ENCODE measurements at regions not wholly inside any gene's neighbourhood (a gene's known extent, or its start where the extent isn't known, plus 50 kb on each side); places are given as distances from the start of the nearest gene placed in this dataset.

DNA sequence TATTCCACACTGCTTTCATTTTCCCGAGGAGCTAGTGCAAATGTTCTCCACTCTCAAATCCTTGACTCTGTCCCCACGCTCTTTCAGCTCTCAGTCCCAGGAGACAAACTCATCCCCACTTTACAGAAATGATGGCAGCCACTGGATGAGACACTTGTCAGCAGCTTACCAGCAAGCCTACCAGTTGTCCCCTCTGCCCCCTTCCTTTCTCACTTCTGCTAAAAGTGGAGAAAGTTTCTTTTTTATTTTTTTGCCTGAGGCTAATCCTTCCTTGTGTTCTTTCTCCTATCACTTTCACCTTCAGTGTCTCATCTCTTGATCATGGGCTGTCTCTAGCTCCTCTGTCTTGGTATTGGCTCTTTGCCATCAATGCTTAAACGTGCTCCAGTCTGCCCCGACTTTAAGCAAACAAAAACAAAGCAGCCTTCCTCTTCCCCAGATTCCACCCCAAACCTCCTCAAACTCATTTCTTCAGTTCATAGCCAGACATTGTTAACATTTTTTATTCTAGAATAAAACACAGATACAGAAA, 64.5 kb downstream of the TTC32 start:
- Mint-ChIP-seq H3K36me3 (peaks cover 0 to 1% (median 0%) of the 10 kb centered on the region in 3 donors), H3K4me3 (no peak overlapping the region), H3K9me3 (peaks cover 0 to 6% (median 0%) of the 10 kb centered on the region in 5 donors), H3K4me1 (no peaks in the 10 kb centered on the region), H3K27ac (no peak overlapping the region), H3K27me3 (peaks cover 7 to 45% of the 10 kb centered on the region in 2 donors)
- H3K4me1 ChIP-seq (ENCODE audit: insufficient read depth, low read length): no peaks in the 10 kb centered on the region
- H3K27me3 ChIP-seq (ENCODE audit: insufficient read depth, low read length, poor library complexity, severe bottlenecking): no peaks in the 10 kb centered on the region
- ChIA-PET CTCF (no interaction called here), POLR2A (no interaction called here)
- no peak for DNase-seq
- no peaks in the 10 kb centered on the region for H3K36me3 ChIP-seq (ENCODE audit: insufficient read depth, low read length)
- no peak overlapping the region for H3K27ac ChIP-seq (ENCODE audit: low read depth, low read length)
- no peaks in the 10 kb centered on the region for H3K9me3 ChIP-seq (ENCODE audit: low read length)
- no peak overlapping the region for H3K4me3 ChIP-seq (ENCODE audit: low read length)

DNA sequence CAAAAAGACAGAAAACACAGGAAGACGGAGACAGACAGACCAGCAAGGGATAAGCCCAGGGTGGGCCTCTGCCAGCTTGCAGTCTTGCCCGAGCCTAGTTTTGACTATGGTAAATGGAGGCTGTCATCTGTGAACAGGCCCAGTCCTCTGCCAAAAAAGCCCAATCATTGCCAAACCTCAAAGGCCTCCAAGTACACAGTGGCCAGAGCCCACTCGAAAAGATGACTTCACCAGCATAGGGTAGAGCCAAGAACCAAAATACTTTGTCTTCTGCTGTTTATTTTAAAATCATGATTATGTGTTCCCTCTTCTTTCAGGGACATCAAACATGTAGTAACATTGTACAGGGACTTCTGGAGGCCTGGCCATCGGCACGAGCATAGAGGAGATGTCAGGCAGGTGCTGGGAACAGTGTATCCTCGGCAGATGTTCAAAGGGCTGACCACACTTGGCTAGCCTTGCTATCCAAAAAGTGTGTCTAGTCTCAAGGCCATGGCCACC, 66.0 kb downstream of the TTC32 start:
- CTCF ChIA-PET: interaction anchor here (1.0 kb wide), 1 partner anchor 10 kb away, joined by 3 read pairs; no protein-coding TSS in a partner anchor

DNA sequence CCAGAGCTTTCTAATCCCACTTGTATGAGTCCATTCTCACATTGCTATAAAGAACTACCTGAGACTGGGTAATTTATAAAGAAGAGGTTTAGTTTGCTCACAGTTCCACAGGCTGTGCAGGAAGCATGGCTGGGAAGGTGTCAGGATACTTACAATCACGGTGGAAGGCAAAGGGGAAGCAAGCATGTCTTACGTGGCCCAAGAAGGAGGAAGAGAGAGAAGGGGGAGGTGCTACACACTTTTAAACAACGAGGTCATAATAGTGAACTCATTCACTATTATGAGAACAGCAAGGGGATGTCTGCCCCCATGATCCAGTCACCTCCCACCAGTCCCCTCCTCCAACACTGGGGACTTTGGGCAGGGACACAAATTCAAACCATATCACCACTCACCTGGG, 67.8 kb downstream of the TTC32 start:
- Histone ChIP-seq H3K4me3 (ENCODE audit: low read length) (no peak overlapping the region), H3K9me3 (ENCODE audit: low read length) (no peaks in the 10 kb centered on the region), H3K27ac (ENCODE audit: low read depth, low read length) (no peak overlapping the region), H3K27me3 (ENCODE audit: insufficient read depth, low read length, poor library complexity, severe bottlenecking) (no peaks in the 10 kb centered on the region), H3K36me3 (ENCODE audit: insufficient read depth, low read length) (no peaks in the 10 kb centered on the region), H3K4me1 (ENCODE audit: insufficient read depth, low read length) (no peaks in the 10 kb centered on the region)
- Mint-ChIP-seq H3K27me3 (peaks cover 3 to 27% of the 10 kb centered on the region in 2 donors), H3K4me1 (no peaks in the 10 kb centered on the region), H3K9me3 (peaks cover 0 to 2% (median 0%) of the 10 kb centered on the region in 5 donors), H3K4me3 (no peak overlapping the region), H3K27ac (no peak overlapping the region), H3K36me3 (peaks cover 0 to under 1% (median 0%) of the 10 kb centered on the region in 3 donors)
- no peak for DNase-seq
- POLR2A ChIA-PET: no interaction called here
- CTCF ChIA-PET: no interaction called here

More for the DNA sequence above, 66.0 kb downstream of the TTC32 start:
- no peak overlapping the region for H3K27ac Mint-ChIP-seq
- Histone ChIP-seq H3K36me3 (ENCODE audit: insufficient read depth, low read length) (no peaks in the 10 kb centered on the region), H3K9me3 (ENCODE audit: low read length) (no peaks in the 10 kb centered on the region), H3K27ac (ENCODE audit: low read depth, low read length) (no peak overlapping the region), H3K4me1 (ENCODE audit: insufficient read depth, low read length) (no peaks in the 10 kb centered on the region), H3K27me3 (ENCODE audit: insufficient read depth, low read length, poor library complexity, severe bottlenecking) (no peaks in the 10 kb centered on the region), H3K4me3 (ENCODE audit: low read length) (no peak overlapping the region)
- peaks cover 0 to 6% (median 0%) of the 10 kb centered on the region in 5 donors for H3K9me3 Mint-ChIP-seq
- H3K27me3 Mint-ChIP-seq: peaks cover 6 to 35% of the 10 kb centered on the region in 2 donors
- H3K36me3 Mint-ChIP-seq: peaks cover 0 to 1% (median 0%) of the 10 kb centered on the region in 3 donors
- H3K4me3 Mint-ChIP-seq: no peak overlapping the region
- DNase-seq: no peak
- no peaks in the 10 kb centered on the region for H3K4me1 Mint-ChIP-seq
- POLR2A ChIA-PET: no interaction called here

DNA sequence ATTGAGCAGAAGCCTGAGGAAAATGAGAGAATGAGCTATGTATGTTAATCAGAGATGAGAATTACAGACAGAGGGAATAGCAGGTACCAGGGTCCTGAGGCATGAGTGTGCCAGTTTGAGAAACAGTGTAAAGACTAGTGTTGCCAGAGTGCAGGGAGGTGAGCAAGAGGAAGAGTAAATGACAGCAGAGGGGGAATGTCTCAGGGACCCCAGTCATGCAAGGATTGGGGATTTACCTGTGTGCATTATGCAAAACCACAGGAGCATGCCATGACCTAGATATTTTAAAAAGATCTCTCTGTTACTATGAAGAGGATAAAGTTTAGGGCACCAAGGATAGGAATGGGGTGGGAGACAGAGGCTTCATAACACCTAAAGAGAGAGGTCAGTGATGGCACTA, 72.1 kb downstream of the TTC32 start:
- Histone ChIP-seq H3K27me3 (ENCODE audit: insufficient read depth, low read length, poor library complexity, severe bottlenecking) (no peaks in the 10 kb centered on the region), H3K9me3 (ENCODE audit: low read length) (no peaks in the 10 kb centered on the region), H3K4me1 (ENCODE audit: insufficient read depth, low read length) (no peaks in the 10 kb centered on the region), H3K4me3 (ENCODE audit: low read length) (no peak overlapping the region), H3K36me3 (ENCODE audit: insufficient read depth, low read length) (no peaks in the 10 kb centered on the region), H3K27ac (ENCODE audit: low read depth, low read length) (no peak overlapping the region)
- POLR2A ChIA-PET: no interaction called here
- Mint-ChIP-seq H3K4me3 (no peak overlapping the region), H3K36me3 (no peaks in the 10 kb centered on the region), H3K27ac (no peak overlapping the region), H3K27me3 (peaks cover 6 to 41% of the 10 kb centered on the region in 2 donors), H3K9me3 (peaks cover 0 to 2% (median 0%) of the 10 kb centered on the region in 5 donors), H3K4me1 (no peaks in the 10 kb centered on the region)
- no peak for DNase-seq
- CTCF ChIA-PET: no interaction called here

DNA sequence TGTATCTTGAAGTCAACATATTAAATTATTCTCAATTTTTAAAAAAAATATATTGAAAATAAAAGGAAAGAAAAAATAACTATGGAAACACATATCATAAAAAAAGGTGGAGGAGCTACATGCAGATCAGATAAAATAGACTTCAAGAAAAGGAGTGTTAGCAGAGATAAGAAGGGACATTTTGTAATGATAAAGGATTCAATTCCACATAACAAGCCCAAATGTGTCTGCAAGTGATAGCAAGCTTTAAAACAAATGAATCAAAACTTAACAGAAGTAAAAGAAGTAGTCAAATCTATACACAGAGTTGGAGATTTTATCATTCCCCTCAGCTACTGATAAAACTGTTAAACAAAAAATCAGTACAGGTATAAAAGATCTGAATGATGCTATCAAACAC, 74.9 kb downstream of the TTC32 start:
- Histone ChIP-seq H3K36me3 (ENCODE audit: insufficient read depth, low read length) (no peaks in the 10 kb centered on the region), H3K27ac (ENCODE audit: low read depth, low read length) (no peak overlapping the region), H3K4me3 (ENCODE audit: low read length) (no peak overlapping the region), H3K4me1 (ENCODE audit: insufficient read depth, low read length) (no peaks in the 10 kb centered on the region), H3K9me3 (ENCODE audit: low read length) (no peaks in the 10 kb centered on the region), H3K27me3 (ENCODE audit: insufficient read depth, low read length, poor library complexity, severe bottlenecking) (no peaks in the 10 kb centered on the region)
- H3K4me3 Mint-ChIP-seq: no peak overlapping the region
- DNase-seq: no peak
- peaks cover 0 to 2% (median 0%) of the 10 kb centered on the region in 5 donors for H3K9me3 Mint-ChIP-seq
- no peaks in the 10 kb centered on the region for H3K36me3 Mint-ChIP-seq
- POLR2A ChIA-PET: no interaction called here
- peaks cover 11 to 59% of the 10 kb centered on the region in 2 donors for H3K27me3 Mint-ChIP-seq
- no peak overlapping the region for H3K27ac Mint-ChIP-seq
- CTCF ChIA-PET: interaction anchor here (1.3 kb wide), 1 partner anchor 19 kb away, joined by 3 read pairs; no protein-coding TSS in a partner anchor
- no peaks in the 10 kb centered on the region for H3K4me1 Mint-ChIP-seq

DNA sequence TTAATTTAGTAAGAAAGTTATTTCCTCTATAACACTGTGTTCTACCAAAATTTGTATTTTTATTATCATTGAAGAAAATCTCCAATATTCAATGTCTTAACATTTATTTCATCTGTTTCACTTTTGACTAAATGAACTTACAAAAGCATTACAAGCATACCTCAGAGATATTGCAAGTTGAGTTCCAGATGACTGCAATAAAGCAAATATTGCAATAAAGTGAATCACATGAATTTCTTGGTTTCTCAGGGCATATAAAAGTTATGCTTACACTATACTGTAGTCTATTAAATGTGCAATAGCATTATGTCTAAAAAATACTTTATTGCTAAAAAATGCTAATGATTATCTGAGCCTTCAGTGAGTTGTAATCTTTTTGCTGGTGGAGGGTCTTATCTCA, 78.3 kb downstream of the TTC32 start:
- Mint-ChIP-seq H3K27ac (no peak overlapping the region), H3K4me1 (no peaks in the 10 kb centered on the region), H3K9me3 (peaks cover 0 to 2% (median 0%) of the 10 kb centered on the region in 5 donors), H3K4me3 (no peak overlapping the region), H3K27me3 (peaks cover 12 to 61% of the 10 kb centered on the region in 2 donors), H3K36me3 (no peaks in the 10 kb centered on the region)
- CTCF ChIA-PET: no interaction called here
- no peak for DNase-seq
- Histone ChIP-seq H3K4me3 (ENCODE audit: low read length) (no peak overlapping the region), H3K27ac (ENCODE audit: low read depth, low read length) (no peak overlapping the region), H3K36me3 (ENCODE audit: insufficient read depth, low read length) (no peaks in the 10 kb centered on the region), H3K4me1 (ENCODE audit: insufficient read depth, low read length) (no peaks in the 10 kb centered on the region), H3K9me3 (ENCODE audit: low read length) (no peaks in the 10 kb centered on the region), H3K27me3 (ENCODE audit: insufficient read depth, low read length, poor library complexity, severe bottlenecking) (no peaks in the 10 kb centered on the region)
- POLR2A ChIA-PET: no interaction called here

DNA sequence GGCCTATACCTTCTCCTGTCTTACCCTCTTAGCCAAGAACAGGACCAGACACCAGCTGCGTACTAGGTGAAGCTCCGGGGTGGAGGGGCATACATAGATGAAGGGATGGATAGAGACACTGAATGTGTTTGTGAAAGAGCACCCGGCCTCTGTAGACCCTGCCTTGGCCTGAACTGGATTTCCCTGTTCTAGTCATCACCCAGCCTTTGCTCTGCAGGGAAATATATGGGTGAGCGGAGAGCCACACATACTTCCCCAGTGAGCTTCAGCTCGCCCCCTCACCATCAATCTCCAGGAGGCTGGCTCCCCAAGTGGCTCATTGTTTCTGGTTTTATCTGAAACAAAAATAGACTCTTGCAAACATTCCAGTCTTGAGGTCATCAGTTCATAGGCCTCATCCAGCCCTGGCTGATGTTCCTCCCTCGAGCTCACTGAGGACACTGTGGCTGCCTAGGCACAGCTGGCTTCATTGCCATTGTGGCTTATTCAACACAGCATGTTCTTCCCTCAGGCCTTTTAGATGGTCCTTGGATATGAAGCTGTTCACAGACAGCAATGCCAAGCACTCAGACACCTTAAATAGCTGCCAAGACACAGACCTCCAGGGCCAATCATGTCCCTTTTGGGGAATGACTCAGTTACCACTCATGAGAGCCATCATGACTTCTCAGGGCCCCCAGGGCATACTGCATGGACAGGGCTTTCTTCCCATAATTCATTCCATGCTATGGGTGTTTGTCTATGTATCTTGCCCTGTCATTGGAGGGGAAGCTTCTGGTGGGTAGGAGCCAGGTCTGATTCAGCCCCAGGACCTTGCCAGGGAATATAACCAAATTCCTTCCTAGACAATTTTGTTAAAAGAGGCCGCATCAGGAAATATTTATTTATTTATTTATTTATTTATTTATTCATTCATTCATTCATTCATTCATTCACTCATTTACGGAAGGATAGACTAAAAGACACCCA, 82.4 kb downstream of the TTC32 start:
- H3K27ac Mint-ChIP-seq: no peak overlapping the region
- no peak for DNase-seq
- Histone ChIP-seq H3K27me3 (ENCODE audit: insufficient read depth, low read length, poor library complexity, severe bottlenecking) (no peaks in the 10 kb centered on the region), H3K36me3 (ENCODE audit: insufficient read depth, low read length) (no peaks in the 10 kb centered on the region), H3K4me1 (ENCODE audit: insufficient read depth, low read length) (no peaks in the 10 kb centered on the region), H3K27ac (ENCODE audit: low read depth, low read length) (no peak overlapping the region), H3K4me3 (ENCODE audit: low read length) (no peak overlapping the region), H3K9me3 (ENCODE audit: low read length) (no peaks in the 10 kb centered on the region)
- H3K4me3 Mint-ChIP-seq: no peak overlapping the region
- CTCF ChIA-PET: no interaction called here
- peaks cover 11 to 25% of the 10 kb centered on the region in 2 donors for H3K27me3 Mint-ChIP-seq
- no peaks in the 10 kb centered on the region for H3K9me3 Mint-ChIP-seq
- no peaks in the 10 kb centered on the region for H3K4me1 Mint-ChIP-seq
- POLR2A ChIA-PET: no interaction called here
- H3K36me3 Mint-ChIP-seq: no peaks in the 10 kb centered on the region

DNA sequence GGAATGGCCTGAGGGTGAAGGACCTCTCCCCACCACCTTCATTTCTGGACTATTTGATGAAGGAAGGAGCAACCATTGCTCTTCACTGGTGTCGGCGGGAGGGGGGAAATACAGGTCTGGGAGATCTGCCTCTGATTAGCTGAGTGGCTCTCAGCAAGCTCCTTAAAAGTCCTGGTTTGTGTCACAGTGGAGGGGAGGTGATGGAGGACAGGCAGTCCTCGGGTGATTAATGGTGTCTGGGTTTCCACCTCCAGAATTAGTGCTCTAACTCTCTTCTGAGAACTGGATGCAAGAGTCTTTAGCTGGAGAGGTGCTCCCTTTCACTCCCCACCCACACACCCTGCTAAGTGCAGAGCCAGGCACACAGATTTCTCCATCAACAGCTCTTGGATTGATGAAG, 83.2 kb downstream of the TTC32 start:
- no peak for DNase-seq
- Mint-ChIP-seq H3K4me1 (no peaks in the 10 kb centered on the region), H3K27me3 (peaks cover 8 to 18% of the 10 kb centered on the region in 2 donors), H3K9me3 (no peaks in the 10 kb centered on the region), H3K27ac (no peak overlapping the region), H3K4me3 (no peak overlapping the region), H3K36me3 (no peaks in the 10 kb centered on the region)
- Histone ChIP-seq H3K27ac (ENCODE audit: low read depth, low read length) (no peak overlapping the region), H3K27me3 (ENCODE audit: insufficient read depth, low read length, poor library complexity, severe bottlenecking) (no peaks in the 10 kb centered on the region), H3K4me1 (ENCODE audit: insufficient read depth, low read length) (no peaks in the 10 kb centered on the region), H3K4me3 (ENCODE audit: low read length) (no peak overlapping the region), H3K36me3 (ENCODE audit: insufficient read depth, low read length) (no peaks in the 10 kb centered on the region), H3K9me3 (ENCODE audit: low read length) (no peaks in the 10 kb centered on the region)
- ChIA-PET POLR2A (no interaction called here), CTCF (no interaction called here)

All from CD8-positive, alpha-beta memory T cell (primary cell).